GM19372 (cell line): ENCODE measurements at regions not wholly inside any gene's neighbourhood (a gene's known extent, or its start where the extent isn't known, plus 50 kb on each side); places are given as distances from the start of the nearest gene placed in this dataset.

Experiments used
- ATAC-seq: cut with Tn5 transposase; IDR thresholded peaks from one replicate; pipeline ENCODE4 v1.9.1; 2021; ENCODE audit warnings: mild to moderate bottlenecking, low read depth, moderate library complexity; ENCODE audit not compliant: unreplicated experiment

DNA sequence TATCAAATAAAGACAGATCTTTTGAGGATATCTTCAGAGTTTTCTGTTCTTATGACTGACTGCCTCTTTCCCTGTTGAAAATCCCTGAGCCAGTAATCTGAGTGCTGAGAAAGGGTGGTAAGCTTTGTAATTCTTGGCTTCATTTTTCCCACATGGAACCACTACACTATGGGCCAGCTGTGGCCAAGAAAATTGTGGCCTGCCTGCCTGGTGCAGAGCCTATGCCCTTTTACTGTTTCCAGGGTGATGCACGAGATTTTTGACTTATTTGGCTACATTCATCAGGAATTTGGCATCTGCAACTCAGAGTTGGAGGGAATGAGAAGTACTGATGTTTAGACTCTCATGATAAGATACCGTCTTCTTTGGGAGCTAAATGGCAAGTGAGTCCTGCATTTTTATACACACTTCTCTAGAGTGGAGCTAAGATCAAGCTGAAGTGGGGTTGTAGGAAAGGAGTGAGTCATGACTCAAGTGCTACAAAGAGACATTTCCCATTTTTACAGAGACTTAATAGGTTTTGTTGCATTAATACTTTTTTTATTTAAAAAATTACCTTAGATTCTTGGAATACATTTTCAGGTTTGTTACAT lies 328.2 kb upstream of the CDH7 start:
- ATAC-seq = no peak

DNA sequence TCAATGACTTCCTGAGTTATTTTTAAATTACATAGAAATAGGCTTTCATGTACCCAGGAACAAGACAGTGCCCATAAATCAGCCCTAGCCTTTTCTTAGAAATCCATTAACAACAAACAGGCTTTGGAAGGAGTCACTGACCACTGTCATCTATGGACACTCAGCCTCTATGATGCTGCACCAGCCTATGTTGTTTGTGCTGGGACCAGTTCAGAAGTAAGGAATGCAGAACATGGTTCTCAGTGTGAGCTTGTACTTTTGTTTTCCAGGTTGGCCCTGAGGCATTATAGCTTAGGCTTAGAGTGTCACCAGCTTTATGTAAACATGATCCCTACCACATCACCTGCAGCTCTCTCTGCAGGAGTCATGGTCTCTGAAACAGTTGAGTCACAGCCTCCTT lies 335.7 kb upstream of the CDH7 start:
- no peak for ATAC-seq

DNA sequence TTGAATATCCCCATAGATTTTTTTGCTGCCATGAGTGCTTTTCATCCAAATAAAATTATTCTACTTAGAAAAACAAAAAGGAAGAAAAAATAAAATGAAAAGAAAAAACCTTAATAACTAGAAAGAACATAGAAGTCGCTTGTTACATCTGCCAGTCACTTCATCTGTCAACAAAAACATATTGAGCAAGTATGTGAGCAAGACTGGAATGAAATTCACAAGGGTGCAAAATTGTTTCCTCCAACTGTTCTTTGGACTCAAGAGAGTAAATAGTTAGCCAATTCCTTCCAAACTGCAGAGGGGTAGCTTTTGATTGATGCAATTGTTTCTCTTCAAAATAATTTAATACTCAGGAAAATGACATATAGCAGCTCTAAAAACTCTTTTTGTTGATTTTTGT lies 336.3 kb upstream of the CDH7 start:
- ATAC-seq = no peak

- ATAC-seq = no peak
These were observed 339.8 kb upstream of the CDH7 start for GRCh38 chr18:65411061-65411460.

- no peak for ATAC-seq
These were observed 341.6 kb upstream of the CDH7 start for GRCh38 chr18:65409261-65409660.

GRCh38 chr18:65403534-65403933 lies 347.3 kb upstream of the CDH7 start:
- ATAC-seq = no peak

GRCh38 chr18:65399091-65399490 lies 351.7 kb upstream of the CDH7 start:
- ATAC-seq = no peak

GRCh38 chr18:65398347-65399075 lies 352.3 kb upstream of the CDH7 start:
- no peak for ATAC-seq

GRCh38 chr18:65380986-65381385 lies 369.8 kb upstream of the CDH7 start:
- no peak for ATAC-seq

DNA sequence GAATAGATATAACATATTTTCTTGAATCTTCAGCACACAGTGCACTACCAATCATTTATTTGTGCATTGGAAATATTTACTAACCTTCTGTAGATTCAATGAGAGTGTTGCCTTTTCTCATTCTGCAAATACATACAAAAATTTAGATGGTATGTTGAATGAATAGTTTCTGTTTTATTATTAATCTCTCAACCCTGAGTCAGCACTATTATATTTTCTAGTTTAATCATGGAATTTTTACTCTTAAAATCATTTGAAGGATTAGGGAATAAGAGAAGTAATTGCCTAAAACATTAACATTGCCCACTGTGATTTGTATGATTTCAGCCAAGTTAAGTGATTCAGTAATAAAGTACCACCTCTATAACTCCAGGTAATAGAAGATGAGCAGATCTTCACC lies 370.2 kb upstream of the CDH7 start:
- no peak for ATAC-seq

- ATAC-seq = no peak
These were observed 377.9 kb upstream of the CDH7 start for GRCh38 chr18:65372904-65373303.

DNA sequence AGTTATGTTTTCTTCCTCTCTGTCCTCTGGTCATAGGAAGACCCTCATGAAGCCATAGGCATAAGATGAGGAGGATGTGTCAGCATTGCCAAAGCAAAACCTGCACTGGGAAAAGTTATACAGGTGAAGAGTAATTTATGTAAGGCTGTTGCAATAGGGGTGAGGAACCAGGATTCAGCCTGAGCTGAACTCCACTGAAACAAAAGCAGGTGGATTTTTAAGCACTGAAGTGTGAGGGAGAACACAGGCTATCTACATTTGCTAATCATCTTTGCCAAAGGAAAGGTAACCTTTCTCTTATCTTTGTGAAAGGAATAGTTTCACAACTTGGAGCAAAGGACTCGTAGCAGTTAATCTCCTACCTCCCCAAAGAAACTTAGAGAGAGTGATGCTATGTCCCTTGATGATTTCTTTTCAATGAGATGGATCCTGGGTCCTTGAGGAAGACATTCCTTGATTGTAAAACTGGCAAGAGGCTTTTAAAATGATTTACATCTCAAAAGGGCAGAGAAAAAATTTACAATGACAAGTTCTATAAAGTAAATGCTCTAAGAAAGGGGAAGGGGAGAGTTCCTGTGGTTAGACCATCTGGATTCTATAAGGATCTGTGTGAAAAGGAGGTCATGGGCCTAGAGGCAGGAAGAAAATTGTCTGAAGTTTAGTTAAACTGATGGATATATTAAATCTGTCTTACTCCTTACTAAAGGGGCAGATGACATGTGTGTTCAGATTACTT lies 385.4 kb upstream of the CDH7 start:
- ATAC-seq = no peak

DNA sequence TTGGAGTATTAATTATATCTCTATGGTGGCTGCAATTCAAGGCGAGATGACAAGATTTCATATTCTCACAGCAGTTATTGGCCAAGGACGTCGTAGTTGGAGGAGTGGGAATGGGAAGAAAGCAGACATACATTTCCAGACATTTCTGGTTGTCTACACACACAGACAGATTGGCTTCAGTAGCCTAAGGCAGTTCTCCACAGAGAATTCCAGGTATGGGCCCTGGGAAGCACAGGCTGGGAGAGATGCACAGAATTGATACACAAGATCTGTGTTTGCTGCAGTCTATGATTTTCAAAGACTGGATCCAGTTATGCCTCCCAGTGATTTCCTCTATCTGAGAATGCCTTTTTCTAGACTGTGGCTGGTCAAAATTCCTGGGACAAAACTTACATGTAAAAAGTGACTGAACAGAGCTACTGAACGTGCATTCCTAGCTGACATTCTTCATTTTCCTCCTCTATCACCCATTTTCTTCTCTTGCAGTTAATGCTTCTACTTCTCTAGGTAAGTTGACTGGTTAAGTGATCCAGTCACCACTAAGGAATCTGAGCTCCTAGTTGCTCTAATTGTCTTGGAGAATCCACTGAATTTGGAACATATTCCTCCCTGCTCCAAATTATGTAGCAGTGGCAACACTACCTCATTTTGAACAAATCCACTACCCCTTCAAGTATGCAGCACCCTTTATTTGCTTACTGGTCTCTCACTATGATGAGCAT lies 386.7 kb upstream of the CDH7 start:
- ATAC-seq = no peak

DNA sequence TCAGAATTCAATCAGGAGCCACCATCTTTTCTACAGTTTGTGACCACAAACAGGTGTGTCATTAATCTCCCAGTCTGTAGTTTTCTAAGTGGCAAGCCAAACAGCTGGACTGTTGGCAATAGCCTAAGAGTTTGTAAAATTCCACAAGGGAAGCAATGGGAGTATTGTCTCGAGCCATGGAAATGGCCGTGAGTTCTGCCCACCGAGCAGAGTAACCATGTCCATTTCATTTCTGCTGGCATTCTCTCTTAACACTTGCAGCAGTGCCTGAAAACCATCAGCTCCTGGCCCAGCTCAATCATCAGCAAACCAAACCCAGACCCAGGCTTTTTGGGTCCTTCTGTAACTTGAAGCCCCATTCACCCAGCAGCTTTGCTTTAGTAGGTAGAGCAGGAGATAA lies 387.8 kb upstream of the CDH7 start:
- ATAC-seq = no peak

DNA sequence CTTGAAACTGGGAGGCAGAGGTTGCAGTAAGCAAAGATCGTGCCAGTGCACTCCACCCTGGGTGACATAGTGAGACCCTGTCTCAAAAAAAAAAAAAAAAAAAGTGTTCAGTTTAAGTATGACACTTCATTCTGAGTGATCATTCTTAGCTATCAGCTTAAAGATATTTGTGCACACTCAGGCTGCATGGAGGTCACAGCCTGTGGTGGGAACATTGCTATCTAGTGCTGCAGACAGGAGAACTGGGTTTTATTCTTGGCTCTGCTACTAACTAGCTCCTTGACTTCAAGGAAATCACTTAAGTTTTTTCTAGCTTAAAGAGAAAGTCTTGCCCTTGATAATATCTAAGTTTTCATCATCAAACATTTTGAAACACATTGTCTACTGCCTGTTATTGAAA lies 391.3 kb upstream of the CDH7 start:
- ATAC-seq = no peak

DNA sequence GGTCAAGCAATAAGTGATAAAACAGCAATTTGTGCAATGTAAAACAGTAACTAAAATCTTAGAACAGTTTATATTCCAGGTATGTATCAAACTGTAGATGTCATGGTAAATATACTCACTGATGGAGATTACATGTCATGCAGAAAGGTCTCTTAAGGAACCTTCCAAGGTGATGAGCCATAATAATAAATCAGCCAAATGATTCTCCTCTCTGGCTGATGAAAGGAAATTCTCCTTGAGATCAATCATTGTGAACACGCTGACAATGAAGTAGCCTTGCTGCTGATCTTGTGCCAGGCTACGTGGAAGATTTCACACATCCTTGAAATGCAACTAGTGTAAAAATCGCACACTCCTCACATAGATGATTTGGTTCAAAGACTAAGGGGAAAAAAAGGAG lies 392.5 kb upstream of the CDH7 start:
- no peak for ATAC-seq

- ATAC-seq = no peak
These were observed 398.6 kb upstream of the CDH7 start for GRCh38 chr18:65352186-65352585.

DNA sequence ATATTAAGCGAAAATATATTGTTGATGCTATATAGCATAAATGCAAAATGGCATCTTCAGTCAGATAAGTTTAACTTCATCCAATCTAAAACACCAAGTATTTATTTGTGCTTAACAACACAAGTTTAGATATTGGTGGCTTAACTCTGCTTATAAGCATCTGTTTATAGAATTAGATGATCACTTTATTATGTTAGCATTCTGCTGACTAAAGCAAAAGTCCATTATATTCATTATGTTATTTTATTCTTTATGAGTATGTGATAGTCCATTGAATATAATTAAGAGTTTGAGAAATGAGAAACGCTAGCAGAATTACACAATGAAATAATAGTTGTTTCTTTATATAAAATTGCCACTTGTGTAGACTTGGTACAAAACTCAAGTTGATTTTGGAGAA lies 401.2 kb upstream of the CDH7 start:
- no peak for ATAC-seq

- no peak for ATAC-seq
These were observed 403.4 kb upstream of the CDH7 start for GRCh38 chr18:65347446-65347845.

GRCh38 chr18:65346086-65346485 lies 404.7 kb upstream of the CDH7 start:
- no peak for ATAC-seq

DNA sequence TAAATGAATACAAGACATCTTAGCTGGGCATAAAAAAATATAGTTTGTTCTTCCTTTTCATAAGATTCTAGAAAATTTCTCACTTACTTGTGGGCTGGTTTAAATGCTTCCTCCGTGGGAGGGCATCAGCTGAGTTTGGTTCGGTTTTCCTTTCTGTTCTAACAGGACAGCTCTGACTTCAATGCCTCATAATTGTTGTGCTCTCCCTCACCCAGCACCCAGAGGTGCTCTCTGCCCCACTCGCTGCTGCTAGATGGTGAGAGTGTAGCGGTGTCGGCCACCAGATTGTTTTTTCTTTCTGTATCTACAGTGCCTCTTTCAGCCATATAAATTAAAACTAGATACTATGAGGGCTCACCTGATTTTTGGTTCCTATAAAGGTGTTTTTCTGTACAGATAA lies 407.2 kb upstream of the CDH7 start:
- no peak for ATAC-seq
